Left colon (tissue), 2 donors: ENCODE measurements at regions not wholly inside any gene's neighbourhood (a gene's known extent, or its start where the extent isn't known, plus 50 kb on each side); places are given as distances from the start of the nearest gene placed in this dataset.

Source experiments
- ATAC-seq: fragments of 200-7000 bp; cut with Tn5 transposase; one replicate; pipeline ENCODE4 v1.9.1; 2020; ENCODE audit warnings: mild to moderate bottlenecking, moderate library complexity
- DNase-seq, 2 donors: peaks; one replicate each; pipeline ENCODE4 v3.0.0-alpha.2; 2020
- intact Hi-C, 2 donors: fragments of 100-400 bp; cut with DNase I in 1 of 2; cut with micrococcal nuclease in 1 of 2; formaldehyde crosslinking; loops; one replicate each; pipeline versions ENCODE4 v1.11.2 to v1.14.0; 2022; cut with DNase I, micrococcal nuclease
- donor health status: DM: no; HTN: no; CAD: no.
- donor health status: DM: yes; HTN: yes; CAD: no.

GRCh38 chr14:34065690-34066391 is 115.0 kb upstream of the EGLN3 start:
- DNase-seq: no peak

GRCh38 chr14:34065236-34065635 is 114.4 kb upstream of the EGLN3 start:
- intact Hi-C loops: no loop called here
- no peak for ATAC-seq
- DNase-seq: no peak

More at GRCh38 chr14:34065690-34066391, 115.0 kb upstream of the EGLN3 start:
- ATAC-seq: no peak
- intact Hi-C loops: no loop called here

GRCh38 chr14:34064349-34064748 is 113.5 kb upstream of the EGLN3 start:
- DNase-seq (peak in 1 of 2 donors; percentile 28), ATAC-seq (no peak)
- intact Hi-C loops: no loop called here

GRCh38 chr14:34063470-34064164 is 112.7 kb upstream of the EGLN3 start:
- ATAC-seq (no peak), DNase-seq (no peak)
- intact Hi-C loops: no loop called here

- no peak for DNase-seq
- ATAC-seq: no peak
- intact Hi-C loops: no loop called here
These were observed 112.2 kb upstream of the EGLN3 start for GRCh38 chr14:34063042-34063441.

- DNase-seq (no peak), ATAC-seq (no peak)
- intact Hi-C loops: no loop called here
These were observed 111.6 kb upstream of the EGLN3 start for GRCh38 chr14:34062353-34062973.

GRCh38 chr14:34060651-34060999 is 109.8 kb upstream of the EGLN3 start:
- intact Hi-C loops: no loop called here
- DNase-seq (no peak), ATAC-seq (peak; percentile 32)

GRCh38 chr14:34059925-34060650 is 109.2 kb upstream of the EGLN3 start:
- intact Hi-C loops: no loop called here
- ATAC-seq (peak; percentile 95), DNase-seq (peak; percentile 84 to 90)

GRCh38 chr14:34059037-34059924 is 108.4 kb upstream of the EGLN3 start:
- ATAC-seq: no peak
- no peak for DNase-seq
- intact Hi-C loops: no loop called here

- no peak for DNase-seq
- ATAC-seq: no peak
- intact Hi-C loops: no loop called here
These were observed 107.6 kb upstream of the EGLN3 start for GRCh38 chr14:34058510-34058909.

- DNase-seq (no peak), ATAC-seq (no peak)
- intact Hi-C loops: no loop called here
These were observed 105.2 kb upstream of the EGLN3 start for GRCh38 chr14:34056046-34056445.

- no peak for ATAC-seq
- intact Hi-C loops: no loop called here
- no peak for DNase-seq
These were observed 104.5 kb upstream of the EGLN3 start for GRCh38 chr14:34055157-34055950.

- ATAC-seq (peak; percentile 67), DNase-seq (peak; percentile 27 to 45)
- intact Hi-C loops: no loop called here
These were observed 102.8 kb upstream of the EGLN3 start for GRCh38 chr14:34053666-34054065.

- DNase-seq: no peak
- ATAC-seq: peak; percentile 17
- intact Hi-C loops: no loop called here
These were observed 101.8 kb upstream of the EGLN3 start for GRCh38 chr14:34052658-34053014.

- ATAC-seq (peak; percentile 97), DNase-seq (peak; percentile 29 to 61)
- intact Hi-C loops: no loop called here
These were observed 101.2 kb upstream of the EGLN3 start for GRCh38 chr14:34051966-34052657.

- ATAC-seq: no peak
These were observed 99.7 kb upstream of the EGLN3 start for GRCh38 chr14:34050606-34051005.

GRCh38 chr14:34049790-34050189 is 98.9 kb upstream of the EGLN3 start:
- DNase-seq (no peak), ATAC-seq (no peak)
- intact Hi-C loops: no loop called here

More at GRCh38 chr14:34050606-34051005, 99.7 kb upstream of the EGLN3 start:
- intact Hi-C loops: no loop called here
- DNase-seq: no peak
